Osteocyte (in vitro differentiated cells): ENCODE measurements at regions not wholly inside any gene's neighbourhood (a gene's known extent, or its start where the extent isn't known, plus 50 kb on each side); places are given as distances from the start of the nearest gene placed in this dataset.
"Not testable (repeated sequence)": the region's sequence is repeated elsewhere in the genome, so short reads cannot be mapped to it uniquely, and the experiment has no call there.

Source experiments
- DNase-seq: peaks from one replicate; pipeline ENCODE4 v3.0.0; 2021; ENCODE audit warnings: mixed read lengths; ENCODE audit not compliant: unreplicated experiment; ENCODE audit errors: extremely low spot score
- H3K27ac Mint-ChIP-seq: one replicate; pipeline ENCODE4 v1.8.0; 2021; ENCODE audit warnings: mild to moderate bottlenecking, mixed read lengths; ENCODE audit not compliant: unreplicated experiment
- H3K27me3 Mint-ChIP-seq: one replicate; pipeline ENCODE4 v1.8.0; 2021; ENCODE audit warnings: mixed read lengths; ENCODE audit not compliant: unreplicated experiment
- H3K36me3 Mint-ChIP-seq: one replicate; pipeline ENCODE4 v1.8.0; 2021; ENCODE audit warnings: mixed read lengths; ENCODE audit not compliant: unreplicated experiment
- H3K4me1 Mint-ChIP-seq: one replicate; pipeline ENCODE4 v1.8.0; 2021; ENCODE audit warnings: mixed read lengths; ENCODE audit not compliant: unreplicated experiment
- H3K4me3 Mint-ChIP-seq: one replicate; pipeline ENCODE4 v1.8.0; 2021; ENCODE audit warnings: mild to moderate bottlenecking, moderate library complexity, mixed read lengths; ENCODE audit not compliant: unreplicated experiment
- H3K9me3 Mint-ChIP-seq: one replicate; pipeline ENCODE4 v1.8.0; 2021; ENCODE audit warnings: mixed read lengths; ENCODE audit not compliant: unreplicated experiment
- TF ChIP-seq, protein P1 (sequence below): fragments of 200-600 bp; sonication (generic); IDR thresholded peaks from 2 replicates; pipeline ENCODE4 v1.5.0; 2021; ENCODE audit warnings: antibody characterized with exemption, mild to moderate bottlenecking, moderate library complexity

DNA sequence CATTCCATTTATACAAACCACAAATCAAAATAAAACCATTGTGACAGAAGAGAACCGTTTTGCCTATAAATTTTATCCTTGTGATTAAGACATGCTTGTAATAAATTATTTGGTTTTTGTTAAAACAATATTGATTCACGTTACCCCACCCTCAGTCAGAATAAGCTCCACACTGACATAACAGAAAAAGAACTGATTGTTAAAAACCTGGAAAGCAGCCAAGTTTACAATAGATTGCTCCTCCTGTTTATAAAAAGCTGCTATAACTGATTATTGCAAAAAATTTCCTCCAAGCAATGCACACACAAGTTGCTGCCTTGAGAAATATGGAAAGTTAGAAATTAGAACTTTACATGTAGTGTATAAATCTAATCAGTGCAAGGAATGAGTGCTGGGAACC, 263.5 kb downstream of the SETD4 start:
- H3K27me3 Mint-ChIP-seq = peaks cover 8% of the 10 kb centered on the region
- no peak for DNase-seq
- peaks cover 1% of the 10 kb centered on the region for H3K9me3 Mint-ChIP-seq
- TF ChIP-seq, protein P1, sequence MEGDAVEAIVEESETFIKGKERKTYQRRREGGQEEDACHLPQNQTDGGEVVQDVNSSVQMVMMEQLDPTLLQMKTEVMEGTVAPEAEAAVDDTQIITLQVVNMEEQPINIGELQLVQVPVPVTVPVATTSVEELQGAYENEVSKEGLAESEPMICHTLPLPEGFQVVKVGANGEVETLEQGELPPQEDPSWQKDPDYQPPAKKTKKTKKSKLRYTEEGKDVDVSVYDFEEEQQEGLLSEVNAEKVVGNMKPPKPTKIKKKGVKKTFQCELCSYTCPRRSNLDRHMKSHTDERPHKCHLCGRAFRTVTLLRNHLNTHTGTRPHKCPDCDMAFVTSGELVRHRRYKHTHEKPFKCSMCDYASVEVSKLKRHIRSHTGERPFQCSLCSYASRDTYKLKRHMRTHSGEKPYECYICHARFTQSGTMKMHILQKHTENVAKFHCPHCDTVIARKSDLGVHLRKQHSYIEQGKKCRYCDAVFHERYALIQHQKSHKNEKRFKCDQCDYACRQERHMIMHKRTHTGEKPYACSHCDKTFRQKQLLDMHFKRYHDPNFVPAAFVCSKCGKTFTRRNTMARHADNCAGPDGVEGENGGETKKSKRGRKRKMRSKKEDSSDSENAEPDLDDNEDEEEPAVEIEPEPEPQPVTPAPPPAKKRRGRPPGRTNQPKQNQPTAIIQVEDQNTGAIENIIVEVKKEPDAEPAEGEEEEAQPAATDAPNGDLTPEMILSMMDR = no peak
- no peaks in the 10 kb centered on the region for H3K36me3 Mint-ChIP-seq
- no peak overlapping the region for H3K4me3 Mint-ChIP-seq
- H3K27ac Mint-ChIP-seq = no peak overlapping the region
- peaks cover 14% of the 10 kb centered on the region for H3K4me1 Mint-ChIP-seq

- DNase-seq, H3K9me3 Mint-ChIP-seq, H3K4me3 Mint-ChIP-seq, H3K27ac Mint-ChIP-seq, H3K36me3 Mint-ChIP-seq: not testable (repeated sequence)
- H3K27me3 Mint-ChIP-seq = peaks cover 12% of the 10 kb centered on the region
- H3K4me1 Mint-ChIP-seq = peaks cover 12% of the 10 kb centered on the region
Measured at GRCh38 chr21:35794527-35794926, 265.8 kb downstream of the SETD4 start.

DNA sequence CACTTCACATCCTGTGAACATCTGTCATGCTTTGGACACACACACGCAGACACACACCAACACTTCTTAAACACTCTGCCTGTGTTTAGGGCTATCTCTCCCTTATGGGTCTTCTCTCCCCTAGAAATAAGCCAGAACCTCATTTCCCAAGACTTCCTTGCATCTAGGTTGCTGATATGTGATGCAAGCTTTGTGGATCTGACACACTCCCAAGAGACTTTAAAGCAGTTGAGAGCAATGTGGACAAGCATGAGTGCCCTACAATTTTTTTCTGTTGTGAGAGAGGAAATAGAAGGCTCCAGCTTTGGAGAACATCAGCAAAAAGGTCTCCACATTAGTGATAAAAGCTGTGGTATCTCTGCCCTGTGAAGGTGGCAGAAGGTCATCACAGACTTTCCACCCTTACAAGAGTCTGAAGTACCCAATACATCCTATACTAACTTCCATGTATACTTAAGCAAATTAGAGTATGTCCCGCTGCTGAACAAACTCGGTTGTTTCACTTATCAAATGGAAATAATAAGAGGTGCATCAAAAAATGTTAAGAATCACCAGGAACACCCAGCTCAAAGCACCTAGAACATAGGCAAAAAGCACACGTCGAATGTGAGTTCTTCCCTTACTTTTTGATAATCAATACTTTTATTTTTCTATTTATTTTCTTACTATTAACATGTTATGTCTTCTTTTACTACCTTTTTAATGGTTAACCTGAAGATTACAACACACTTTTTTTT, 267.6 kb downstream of the SETD4 start:
- Mint-ChIP-seq H3K27ac (no peak overlapping the region), H3K4me1 (peaks cover 12% of the 10 kb centered on the region), H3K27me3 (peaks cover 15% of the 10 kb centered on the region), H3K9me3 (no peaks in the 10 kb centered on the region), H3K4me3 (no peak overlapping the region), H3K36me3 (no peaks in the 10 kb centered on the region)
- no peak for DNase-seq
- TF ChIP-seq, protein P1 = no peak

GRCh38 chr21:35791541-35792325, 268.6 kb downstream of the SETD4 start:
- no peaks in the 10 kb centered on the region for H3K36me3 Mint-ChIP-seq
- H3K4me3 Mint-ChIP-seq = no peak overlapping the region
- no peak for DNase-seq
- no peaks in the 10 kb centered on the region for H3K9me3 Mint-ChIP-seq
- peaks cover 22% of the 10 kb centered on the region for H3K27me3 Mint-ChIP-seq
- no peak overlapping the region for H3K27ac Mint-ChIP-seq
- H3K4me1 Mint-ChIP-seq = peaks cover 5% of the 10 kb centered on the region
- TF ChIP-seq, protein P1 = no peak

DNA sequence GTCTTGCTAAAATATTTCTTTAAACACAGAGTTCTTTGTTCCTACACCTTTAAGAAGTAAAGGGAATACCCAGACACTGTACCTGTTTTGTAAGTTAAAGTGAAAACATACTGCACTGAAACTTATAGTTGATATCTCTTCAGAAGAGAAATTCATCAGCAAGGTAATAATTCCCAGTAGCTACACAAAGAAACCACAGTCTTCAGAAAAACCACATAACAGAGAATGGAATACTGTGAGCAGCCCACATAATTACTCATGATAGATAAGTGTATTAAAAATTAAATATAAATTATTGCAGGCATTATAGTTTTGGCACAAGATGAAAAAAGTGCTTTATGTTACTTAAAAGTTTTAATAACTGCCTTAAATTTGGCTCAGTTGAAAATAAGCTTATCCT, 276.6 kb downstream of the SETD4 start:
- peaks cover 20% of the 10 kb centered on the region for H3K27me3 Mint-ChIP-seq
- TF ChIP-seq, protein P1 = no peak
- no peak overlapping the region for H3K4me3 Mint-ChIP-seq
- H3K9me3 Mint-ChIP-seq = no peaks in the 10 kb centered on the region
- no peak for DNase-seq
- no peak overlapping the region for H3K27ac Mint-ChIP-seq
- H3K36me3 Mint-ChIP-seq = no peaks in the 10 kb centered on the region
- peaks cover 16% of the 10 kb centered on the region for H3K4me1 Mint-ChIP-seq
